WERI-Rb-1 (cell line): ENCODE measurements at regions not wholly inside any gene's neighbourhood (a gene's known extent, or its start where the extent isn't known, plus 50 kb on each side); places are given as distances from the start of the nearest gene placed in this dataset.

Experiments used
- DNase-seq: peaks from one replicate; pipeline ENCODE4 v3.0.0-alpha.2; 2020
- H3K27ac ChIP-seq: fragments of 250-450 bp; sonication (Bioruptor Pico); 2 replicates; pipeline ENCODE4 v1.5.1; 2020; ENCODE audit warnings: mild to moderate bottlenecking, moderate library complexity
- H3K27me3 ChIP-seq: fragments of 250-450 bp; sonication (Bioruptor Pico); 2 replicates; pipeline ENCODE4 v1.5.1; 2021; ENCODE audit warnings: mild to moderate bottlenecking, low read depth, moderate library complexity; ENCODE audit not compliant: insufficient read depth, severe bottlenecking
- H3K36me3 ChIP-seq: fragments of 250-450 bp; sonication (Bioruptor Pico); 2 replicates; pipeline ENCODE4 v1.5.1; 2020; ENCODE audit warnings: mild to moderate bottlenecking, moderate library complexity
- H3K4me3 ChIP-seq: 2 replicates; pipeline ENCODE4 v1.5.1; 2011; ENCODE audit warnings: low read depth, mild to moderate bottlenecking, control low read depth, low read length
- H3K9me3 ChIP-seq: fragments of 250-450 bp; sonication (Bioruptor Pico); 2 replicates; pipeline ENCODE4 v1.5.1; 2021; ENCODE audit warnings: mild to moderate bottlenecking, moderate library complexity; ENCODE audit not compliant: severe bottlenecking
- TF ChIP-seq, protein P1 (sequence below): IDR thresholded peaks from 2 replicates; pipeline ENCODE4 v1.5.1; 2011; ENCODE audit warnings: low read depth, mild to moderate bottlenecking, control low read depth, inconsistent platforms, low read length

DNA sequence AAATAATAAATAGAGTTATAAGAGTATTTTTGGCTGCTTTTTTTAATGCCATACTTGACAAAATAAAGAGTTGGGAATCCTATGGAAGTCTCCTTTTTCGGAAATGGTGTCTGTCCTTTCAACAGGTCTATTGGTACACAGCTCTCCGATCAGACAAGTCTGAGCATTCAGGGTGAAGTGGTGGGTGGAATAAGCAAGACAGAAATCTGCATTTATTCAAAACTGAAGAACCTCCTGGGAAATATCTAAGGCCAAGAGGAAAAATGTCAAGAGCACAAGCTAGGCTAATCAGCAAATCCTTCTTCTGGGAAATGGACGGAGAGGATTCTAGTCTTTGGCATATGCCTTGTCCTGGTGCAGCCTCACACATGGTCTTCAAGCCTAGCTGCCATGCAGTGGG is 309.0 kb downstream of the CENPC start:
- H3K9me3 ChIP-seq, result no peaks in the 10 kb centered on the region
- H3K27me3 ChIP-seq, result no peaks in the 10 kb centered on the region
- TF ChIP-seq, protein P1, sequence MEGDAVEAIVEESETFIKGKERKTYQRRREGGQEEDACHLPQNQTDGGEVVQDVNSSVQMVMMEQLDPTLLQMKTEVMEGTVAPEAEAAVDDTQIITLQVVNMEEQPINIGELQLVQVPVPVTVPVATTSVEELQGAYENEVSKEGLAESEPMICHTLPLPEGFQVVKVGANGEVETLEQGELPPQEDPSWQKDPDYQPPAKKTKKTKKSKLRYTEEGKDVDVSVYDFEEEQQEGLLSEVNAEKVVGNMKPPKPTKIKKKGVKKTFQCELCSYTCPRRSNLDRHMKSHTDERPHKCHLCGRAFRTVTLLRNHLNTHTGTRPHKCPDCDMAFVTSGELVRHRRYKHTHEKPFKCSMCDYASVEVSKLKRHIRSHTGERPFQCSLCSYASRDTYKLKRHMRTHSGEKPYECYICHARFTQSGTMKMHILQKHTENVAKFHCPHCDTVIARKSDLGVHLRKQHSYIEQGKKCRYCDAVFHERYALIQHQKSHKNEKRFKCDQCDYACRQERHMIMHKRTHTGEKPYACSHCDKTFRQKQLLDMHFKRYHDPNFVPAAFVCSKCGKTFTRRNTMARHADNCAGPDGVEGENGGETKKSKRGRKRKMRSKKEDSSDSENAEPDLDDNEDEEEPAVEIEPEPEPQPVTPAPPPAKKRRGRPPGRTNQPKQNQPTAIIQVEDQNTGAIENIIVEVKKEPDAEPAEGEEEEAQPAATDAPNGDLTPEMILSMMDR, result no peak
- no peak overlapping the region for H3K4me3 ChIP-seq
- no peak for DNase-seq
- H3K36me3 ChIP-seq, result no peaks in the 10 kb centered on the region
- H3K27ac ChIP-seq, result no peak overlapping the region

DNA sequence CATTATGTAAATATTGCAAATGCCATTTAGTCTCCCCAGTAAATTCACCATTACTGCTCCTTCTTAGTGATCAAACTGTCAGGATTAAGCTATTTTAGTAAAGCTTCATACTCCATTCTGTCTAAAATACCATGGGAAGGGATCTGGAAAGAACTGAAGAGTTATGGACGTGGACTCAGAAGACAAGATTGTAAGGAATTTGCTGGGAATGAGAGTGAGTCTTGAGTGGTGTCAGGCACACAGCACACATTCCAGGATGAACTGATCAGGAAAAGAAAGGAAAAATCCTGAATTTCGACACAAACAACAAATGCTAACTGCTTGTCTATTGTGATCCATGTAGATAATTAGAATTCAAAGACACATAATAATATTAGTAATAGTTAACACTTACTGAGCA is 311.0 kb downstream of the CENPC start:
- Histone ChIP-seq H3K27ac (no peak overlapping the region), H3K4me3 (no peak overlapping the region), H3K9me3 (no peaks in the 10 kb centered on the region), H3K27me3 (no peaks in the 10 kb centered on the region), H3K36me3 (no peaks in the 10 kb centered on the region)
- DNase-seq, result no peak
- TF ChIP-seq, protein P1, result no peak

DNA sequence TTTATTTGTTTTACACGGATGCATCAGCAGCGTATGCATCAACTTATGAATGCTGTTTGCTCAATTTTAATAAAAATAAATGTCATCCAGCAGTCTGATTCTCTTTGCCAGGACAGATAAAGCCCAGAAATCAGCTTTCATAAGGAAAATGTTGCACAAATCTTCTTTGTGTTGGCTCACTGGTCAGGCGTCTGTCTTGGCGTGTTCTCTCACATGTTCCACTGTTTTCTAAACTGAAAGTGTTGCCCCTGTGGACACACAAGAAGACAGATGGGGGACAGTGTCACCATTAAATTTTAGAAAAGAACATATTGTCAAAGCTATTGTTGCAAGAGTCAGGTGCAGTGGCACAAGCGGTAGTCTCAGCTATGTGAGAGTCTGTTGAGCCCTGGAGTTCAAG is 316.2 kb downstream of the CENPC start:
- no peaks in the 10 kb centered on the region for H3K9me3 ChIP-seq
- TF ChIP-seq, protein P1, result no peak
- no peak overlapping the region for H3K27ac ChIP-seq

GRCh38 chr4:67220861-67221260 is 324.4 kb downstream of the CENPC start:
- H3K27ac ChIP-seq, result no peak overlapping the region
- no peak overlapping the region for H3K4me3 ChIP-seq
- H3K36me3 ChIP-seq, result no peaks in the 10 kb centered on the region
- H3K27me3 ChIP-seq, result no peaks in the 10 kb centered on the region
- TF ChIP-seq, protein P1, result no peak
- no peak for DNase-seq
- H3K9me3 ChIP-seq, result no peaks in the 10 kb centered on the region

More for the DNA sequence above, 316.2 kb downstream of the CENPC start:
- Histone ChIP-seq H3K27me3 (no peaks in the 10 kb centered on the region), H3K4me3 (no peak overlapping the region), H3K36me3 (no peaks in the 10 kb centered on the region)
- DNase-seq, result no peak

DNA sequence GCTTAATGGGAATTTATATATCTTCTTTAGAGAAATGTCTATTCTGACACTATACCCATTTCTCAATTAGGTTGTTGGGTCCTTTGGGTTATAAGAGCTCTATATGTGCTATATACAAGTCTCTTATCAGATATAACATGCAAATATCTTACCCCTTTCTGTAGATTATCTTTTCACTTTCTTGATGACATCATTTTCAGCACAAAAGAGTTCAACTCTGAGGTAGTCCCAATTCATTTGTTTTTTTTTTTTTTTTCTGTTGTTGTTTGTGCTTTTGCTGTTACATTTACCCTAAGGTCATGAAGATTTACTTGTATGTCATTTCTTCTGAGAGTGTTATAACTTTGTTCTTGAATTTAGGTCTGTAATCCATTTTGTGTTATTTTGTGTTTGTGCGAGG is 326.4 kb downstream of the CENPC start:
- TF ChIP-seq, protein P1, result no peak
- H3K9me3 ChIP-seq, result no peaks in the 10 kb centered on the region
- H3K27ac ChIP-seq, result no peak overlapping the region
- no peaks in the 10 kb centered on the region for H3K36me3 ChIP-seq
- no peak overlapping the region for H3K4me3 ChIP-seq
- no peaks in the 10 kb centered on the region for H3K27me3 ChIP-seq
- no peak for DNase-seq

GRCh38 chr4:67207941-67208441 is 337.3 kb downstream of the CENPC start:
- Histone ChIP-seq H3K27me3 (no peaks in the 10 kb centered on the region), H3K9me3 (no peaks in the 10 kb centered on the region), H3K4me3 (no peak overlapping the region), H3K27ac (no peak overlapping the region), H3K36me3 (no peaks in the 10 kb centered on the region)
- DNase-seq, result no peak
- TF ChIP-seq, protein P1, result no peak
